HEK293 (cell line): ENCODE measurements at regions not wholly inside any gene's neighbourhood (a gene's known extent, or its start where the extent isn't known, plus 50 kb on each side); places are given as distances from the start of the nearest gene placed in this dataset.

ENCODE experiments used
- CTCF ChIA-PET: fragments of 350-600 bp; formaldehyde crosslinking; extraction: SDS; loops from one replicate; lab custom pipeline; 2021; ENCODE audit warnings: antibody characterized with exemption; lab: Yijun Ruan, JAX
- POLR2A ChIA-PET: fragments of 300-600 bp; formaldehyde crosslinking; extraction: SDS; loops from one replicate; lab custom pipeline; 2020; ENCODE audit warnings: antibody characterized with exemption, inconsistent platforms; lab: Yijun Ruan, JAX
- H3K27ac ChIP-seq: fragments of 200-500 bp; sonication (Bioruptor generic); 2 replicates; pipeline ENCODE4 v1.5.1; 2014; ENCODE audit warnings: low read depth, low read length, control low read depth, inconsistent platforms; ENCODE audit errors: extremely low read depth
- H3K36me3 ChIP-seq, 2 experiments: fragments of 200-500 bp in 1 of 2; sonication (Bioruptor generic) in 1 of 2; 1 replicate in 1 of 2; 2 replicates in 1 of 2; pipeline ENCODE4 v1.5.1; 2014 to 2017; ENCODE audit warnings: inconsistent platforms in 2 of 2, low read length in 2 of 2; ENCODE audit not compliant: control insufficient read depth in 2 of 2, insufficient read depth in 1 of 2
- H3K4me1 ChIP-seq: fragments of 200-500 bp; sonication (Bioruptor generic); 2 replicates; pipeline ENCODE4 v1.5.1; 2014; ENCODE audit warnings: mild to moderate bottlenecking, low read length, inconsistent platforms; ENCODE audit not compliant: control insufficient read depth, insufficient read depth
- H3K4me3 ChIP-seq: 2 replicates; pipeline ENCODE4 v1.5.1; 2011; ENCODE audit warnings: low read depth, mild to moderate bottlenecking, control low read depth, low read length, moderate library complexity
- H3K9me3 ChIP-seq: fragments of 200-500 bp; sonication (Bioruptor generic); 2 replicates; pipeline ENCODE4 v1.5.1; 2014; ENCODE audit warnings: low read depth, low read length, inconsistent platforms; ENCODE audit not compliant: control insufficient read depth, insufficient read depth
- GLIS2 ChIP-seq: fragments of 450-650 bp; formaldehyde crosslinking; IDR thresholded peaks from 2 replicates; pipeline ENCODE4 v1.5.1; 2016; ENCODE audit warnings: missing biosample characterization, missing genetic modification characterization
- HOXD13 ChIP-seq: sonication (generic); formaldehyde crosslinking; IDR thresholded peaks from 2 replicates; pipeline ENCODE4 v1.8.0; 2022; ENCODE audit warnings: missing genetic modification reagents, borderline replicate concordance
- KLF7 ChIP-seq: fragments of 450-650 bp; formaldehyde crosslinking; IDR thresholded peaks from 2 replicates; pipeline ENCODE4 v1.5.1; 2016; ENCODE audit warnings: missing biosample characterization, missing genetic modification characterization, borderline replicate concordance
- RBAK ChIP-seq: fragments of 450-650 bp; formaldehyde crosslinking; IDR thresholded peaks from 2 replicates; pipeline ENCODE4 v1.5.1; 2016; ENCODE audit warnings: missing biosample characterization, missing genetic modification characterization
- ZBTB20 ChIP-seq: fragments of 450-650 bp; formaldehyde crosslinking; IDR thresholded peaks from 2 replicates; pipeline ENCODE4 v1.5.1; 2016; ENCODE audit warnings: missing biosample characterization, missing genetic modification characterization
- ZNF184 ChIP-seq: fragments of 450-650 bp; IDR thresholded peaks from 2 replicates; pipeline ENCODE4 v1.5.1; 2018; ENCODE audit warnings: missing biosample characterization, mild to moderate bottlenecking, missing genetic modification characterization
- ZNF214 ChIP-seq: fragments of 450-650 bp; formaldehyde crosslinking; IDR thresholded peaks from 2 replicates; pipeline ENCODE4 v1.5.1; 2017; ENCODE audit warnings: missing biosample characterization, mild to moderate bottlenecking, missing genetic modification characterization, borderline replicate concordance
- ZNF24 ChIP-seq: fragments of 450-650 bp; formaldehyde crosslinking; IDR thresholded peaks from 2 replicates; pipeline ENCODE4 v1.5.1; 2016; ENCODE audit warnings: missing biosample characterization, missing genetic modification characterization
- ZNF394 ChIP-seq: fragments of 450-650 bp; formaldehyde crosslinking; IDR thresholded peaks from 2 replicates; pipeline ENCODE4 v1.5.1; 2016; ENCODE audit warnings: missing biosample characterization, missing genetic modification characterization, mild to moderate bottlenecking, moderate library complexity, borderline replicate concordance
- ZNF433 ChIP-seq: fragments of 450-650 bp; formaldehyde crosslinking; IDR thresholded peaks from 2 replicates; pipeline ENCODE4 v1.5.1; 2016; ENCODE audit warnings: missing biosample characterization, missing genetic modification characterization, low read depth
- ZNF473 ChIP-seq: fragments of 450-650 bp; formaldehyde crosslinking; IDR thresholded peaks from 2 replicates; pipeline ENCODE4 v1.5.1; 2017; ENCODE audit warnings: missing biosample characterization, missing genetic modification characterization
- ZNF596 ChIP-seq: fragments of 450-650 bp; IDR thresholded peaks from 2 replicates; pipeline ENCODE4 v1.5.0; 2018; ENCODE audit warnings: missing biosample characterization, mild to moderate bottlenecking, missing genetic modification characterization, moderate library complexity
- ZNF610 ChIP-seq: fragments of 450-650 bp; formaldehyde crosslinking; IDR thresholded peaks from 2 replicates; pipeline ENCODE4 v1.5.1; 2016; ENCODE audit warnings: missing biosample characterization, missing genetic modification characterization, borderline replicate concordance
- ZNF658 ChIP-seq: fragments of 450-650 bp; formaldehyde crosslinking; IDR thresholded peaks from 2 replicates; pipeline ENCODE4; 2016; ENCODE audit warnings: missing biosample characterization, missing genetic modification characterization
- ZNF677 ChIP-seq: fragments of 450-650 bp; IDR thresholded peaks from 2 replicates; pipeline ENCODE4 v1.5.0; 2018; ENCODE audit warnings: missing biosample characterization, mild to moderate bottlenecking, missing genetic modification characterization, moderate library complexity
- ZNF768 ChIP-seq: fragments of 450-650 bp; formaldehyde crosslinking; IDR thresholded peaks from 2 replicates; pipeline ENCODE4 v1.5.1; 2018; ENCODE audit warnings: missing biosample characterization, mild to moderate bottlenecking, missing genetic modification characterization
- ZSCAN18 ChIP-seq: fragments of 450-650 bp; formaldehyde crosslinking; IDR thresholded peaks from 2 replicates; pipeline ENCODE4 v1.5.1; 2016; ENCODE audit warnings: missing biosample characterization, missing genetic modification characterization
- TF ChIP-seq, protein P1 (sequence below): IDR thresholded peaks from 2 replicates; pipeline ENCODE4 v1.6.1; 2011; ENCODE audit warnings: mild to moderate bottlenecking, low read depth, low read length, borderline replicate concordance
- TF ChIP-seq, protein P2 (sequence below): fragments of 450-650 bp; formaldehyde crosslinking; IDR thresholded peaks from 2 replicates; pipeline ENCODE4 v1.5.1; 2016; ENCODE audit warnings: missing biosample characterization, missing genetic modification characterization, borderline replicate concordance
- TF ChIP-seq, protein P3 (sequence below): fragments of 450-650 bp; formaldehyde crosslinking; optimal IDR thresholded peaks from 2 replicates; pipeline ENCODE3; 2016; ENCODE audit warnings: missing biosample characterization, mild to moderate bottlenecking, missing genetic modification characterization
- TF ChIP-seq, protein P4 (sequence below): fragments of 450-650 bp; formaldehyde crosslinking; IDR thresholded peaks from 2 replicates; pipeline ENCODE4 v1.5.1; 2016; ENCODE audit warnings: missing biosample characterization, missing genetic modification characterization

GRCh38 chr7:26454180-26454579 lies 162.5 kb downstream of the SNX10 start:
- POLR2A ChIA-PET, result no interaction called here

DNA sequence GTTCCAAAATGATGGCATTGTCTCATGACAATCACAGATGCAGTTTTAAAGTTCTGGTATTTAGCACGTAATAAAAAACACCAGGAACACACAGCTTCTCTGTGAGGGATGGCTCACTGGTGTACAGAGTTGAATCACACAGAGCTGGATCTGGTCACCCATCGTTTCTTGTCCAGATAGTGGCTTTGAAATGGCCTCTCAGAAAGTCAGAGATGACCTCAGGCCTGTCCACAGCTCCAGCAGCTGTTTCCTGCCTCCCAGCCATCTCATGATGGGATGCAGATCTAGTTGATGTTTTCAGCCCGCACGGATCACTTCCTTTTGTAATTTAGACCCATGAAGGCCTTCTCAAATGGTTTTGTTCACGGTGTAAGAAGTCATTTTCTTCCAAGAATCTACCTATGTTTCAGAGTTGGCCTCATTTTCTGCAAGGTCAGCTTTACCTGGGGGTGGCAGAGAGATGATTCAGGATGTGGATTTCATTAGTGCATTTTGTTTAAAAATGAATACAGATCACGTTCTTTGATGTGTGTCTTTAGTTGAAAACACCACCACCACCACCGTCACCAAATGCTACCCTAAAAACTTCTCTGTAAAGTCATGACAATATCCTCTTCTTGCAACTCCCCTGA lies 166.2 kb downstream of the SNX10 start:
- Histone ChIP-seq H3K9me3 (no peaks in the 10 kb centered on the region), H3K4me3 (no peak overlapping the region), H3K36me3 (no peaks in the 10 kb centered on the region), H3K4me1 (no peaks in the 10 kb centered on the region), H3K27ac (no peak overlapping the region)
- POLR2A ChIA-PET, result no interaction called here
- no peak for TF ChIP-seq ZNF24 (tag by site-specific recombination)
- CTCF ChIA-PET, result no interaction called here

More at GRCh38 chr7:26454180-26454579, 162.5 kb downstream of the SNX10 start:
- no peak for TF ChIP-seq ZNF768 (tag by site-specific recombination)
- TF ChIP-seq, protein P1, sequence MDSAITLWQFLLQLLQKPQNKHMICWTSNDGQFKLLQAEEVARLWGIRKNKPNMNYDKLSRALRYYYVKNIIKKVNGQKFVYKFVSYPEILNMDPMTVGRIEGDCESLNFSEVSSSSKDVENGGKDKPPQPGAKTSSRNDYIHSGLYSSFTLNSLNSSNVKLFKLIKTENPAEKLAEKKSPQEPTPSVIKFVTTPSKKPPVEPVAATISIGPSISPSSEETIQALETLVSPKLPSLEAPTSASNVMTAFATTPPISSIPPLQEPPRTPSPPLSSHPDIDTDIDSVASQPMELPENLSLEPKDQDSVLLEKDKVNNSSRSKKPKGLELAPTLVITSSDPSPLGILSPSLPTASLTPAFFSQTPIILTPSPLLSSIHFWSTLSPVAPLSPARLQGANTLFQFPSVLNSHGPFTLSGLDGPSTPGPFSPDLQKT, result no peak
- no peak for TF ChIP-seq RBAK (tag by site-specific recombination)
- TF ChIP-seq KLF7 (tag by site-specific recombination), result no peak
- TF ChIP-seq ZNF184 (tag by site-specific recombination), result no peak
- Histone ChIP-seq H3K27ac (no peak overlapping the region), H3K9me3 (no peaks in the 10 kb centered on the region), H3K4me1 (peaks cover 7% of the 10 kb centered on the region; the same call in 1 of the 2 replicates), H3K36me3 (no peaks in the 10 kb centered on the region), H3K4me3 (no peak overlapping the region)
- CTCF ChIA-PET, result no interaction called here

DNA sequence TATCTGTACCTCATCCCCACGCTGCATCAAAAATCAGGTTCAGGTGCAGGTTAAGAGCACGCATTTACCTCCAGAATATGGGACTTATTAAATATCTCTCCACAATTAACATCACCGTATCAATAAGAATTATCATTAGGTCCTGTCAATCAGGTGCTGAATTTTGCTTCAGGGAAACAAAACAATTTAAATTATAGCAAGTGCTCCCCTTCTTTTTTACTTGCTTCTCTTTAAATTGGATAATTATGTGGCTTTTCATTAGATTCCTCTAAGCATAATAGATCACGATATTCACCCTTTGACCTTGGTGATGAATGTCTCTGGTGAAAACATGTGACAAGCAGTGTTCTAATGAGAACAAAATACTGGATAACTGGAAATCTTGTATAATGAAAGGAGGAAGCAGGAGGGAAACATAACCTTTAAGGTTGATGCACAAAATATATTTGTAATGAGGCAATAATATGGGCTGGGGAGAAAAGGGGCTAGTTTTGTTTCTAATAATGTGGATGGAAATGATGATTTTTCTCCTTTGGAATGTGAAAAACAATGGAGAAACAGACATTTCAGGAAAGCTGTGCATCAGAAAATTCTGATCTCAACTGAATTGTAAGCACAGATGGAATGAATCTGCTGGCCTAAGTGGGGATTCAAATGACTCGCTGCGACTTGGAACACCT lies 166.9 kb downstream of the SNX10 start:
- ChIA-PET POLR2A (no interaction called here), CTCF (no interaction called here)
- Histone ChIP-seq H3K4me3 (no peak overlapping the region), H3K4me1 (no peaks in the 10 kb centered on the region), H3K36me3 (no peaks in the 10 kb centered on the region), H3K9me3 (no peaks in the 10 kb centered on the region)
- TF ChIP-seq ZNF394 (tag by site-specific recombination) (no peak), ZNF473 (tag by site-specific recombination) (no peak), ZNF433 (tag by site-specific recombination) (no peak), ZBTB20 (no peak), ZNF214 (tag by site-specific recombination) (no peak), ZNF610 (no peak), ZSCAN18 (no peak), ZNF677 (no peak), ZNF658 (tag by site-specific recombination) (no peak), ZNF596 (tag by site-specific recombination) (no peak), HOXD13 (CRISPR knock-in tag) (no peak), GLIS2 (tag by site-specific recombination) (no peak)
- TF ChIP-seq, protein P2, sequence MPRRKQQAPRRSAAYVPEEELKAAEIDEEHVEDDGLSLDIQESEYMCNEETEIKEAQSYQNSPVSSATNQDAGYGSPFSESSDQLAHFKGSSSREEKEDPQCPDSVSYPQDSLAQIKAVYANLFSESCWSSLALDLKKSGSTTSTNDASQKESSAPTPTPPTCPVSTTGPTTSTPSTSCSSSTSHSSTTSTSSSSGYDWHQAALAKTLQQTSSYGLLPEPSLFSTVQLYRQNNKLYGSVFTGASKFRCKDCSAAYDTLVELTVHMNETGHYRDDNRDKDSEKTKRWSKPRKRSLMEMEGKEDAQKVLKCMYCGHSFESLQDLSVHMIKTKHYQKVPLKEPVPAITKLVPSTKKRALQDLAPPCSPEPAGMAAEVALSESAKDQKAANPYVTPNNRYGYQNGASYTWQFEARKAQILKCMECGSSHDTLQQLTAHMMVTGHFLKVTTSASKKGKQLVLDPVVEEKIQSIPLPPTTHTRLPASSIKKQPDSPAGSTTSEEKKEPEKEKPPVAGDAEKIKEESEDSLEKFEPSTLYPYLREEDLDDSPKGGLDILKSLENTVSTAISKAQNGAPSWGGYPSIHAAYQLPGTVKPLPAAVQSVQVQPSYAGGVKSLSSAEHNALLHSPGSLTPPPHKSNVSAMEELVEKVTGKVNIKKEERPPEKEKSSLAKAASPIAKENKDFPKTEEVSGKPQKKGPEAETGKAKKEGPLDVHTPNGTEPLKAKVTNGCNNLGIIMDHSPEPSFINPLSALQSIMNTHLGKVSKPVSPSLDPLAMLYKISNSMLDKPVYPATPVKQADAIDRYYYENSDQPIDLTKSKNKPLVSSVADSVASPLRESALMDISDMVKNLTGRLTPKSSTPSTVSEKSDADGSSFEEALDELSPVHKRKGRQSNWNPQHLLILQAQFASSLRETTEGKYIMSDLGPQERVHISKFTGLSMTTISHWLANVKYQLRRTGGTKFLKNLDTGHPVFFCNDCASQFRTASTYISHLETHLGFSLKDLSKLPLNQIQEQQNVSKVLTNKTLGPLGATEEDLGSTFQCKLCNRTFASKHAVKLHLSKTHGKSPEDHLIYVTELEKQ (tag by site-specific recombination), result no peak
- TF ChIP-seq, protein P3, sequence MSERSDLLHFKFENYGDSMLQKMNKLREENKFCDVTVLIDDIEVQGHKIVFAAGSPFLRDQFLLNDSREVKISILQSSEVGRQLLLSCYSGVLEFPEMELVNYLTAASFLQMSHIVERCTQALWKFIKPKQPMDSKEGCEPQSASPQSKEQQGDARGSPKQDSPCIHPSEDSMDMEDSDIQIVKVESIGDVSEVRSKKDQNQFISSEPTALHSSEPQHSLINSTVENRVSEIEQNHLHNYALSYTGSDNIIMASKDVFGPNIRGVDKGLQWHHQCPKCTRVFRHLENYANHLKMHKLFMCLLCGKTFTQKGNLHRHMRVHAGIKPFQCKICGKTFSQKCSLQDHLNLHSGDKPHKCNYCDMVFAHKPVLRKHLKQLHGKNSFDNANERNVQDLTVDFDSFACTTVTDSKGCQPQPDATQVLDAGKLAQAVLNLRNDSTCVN (tag by site-specific recombination), result no peak
- TF ChIP-seq, protein P4, sequence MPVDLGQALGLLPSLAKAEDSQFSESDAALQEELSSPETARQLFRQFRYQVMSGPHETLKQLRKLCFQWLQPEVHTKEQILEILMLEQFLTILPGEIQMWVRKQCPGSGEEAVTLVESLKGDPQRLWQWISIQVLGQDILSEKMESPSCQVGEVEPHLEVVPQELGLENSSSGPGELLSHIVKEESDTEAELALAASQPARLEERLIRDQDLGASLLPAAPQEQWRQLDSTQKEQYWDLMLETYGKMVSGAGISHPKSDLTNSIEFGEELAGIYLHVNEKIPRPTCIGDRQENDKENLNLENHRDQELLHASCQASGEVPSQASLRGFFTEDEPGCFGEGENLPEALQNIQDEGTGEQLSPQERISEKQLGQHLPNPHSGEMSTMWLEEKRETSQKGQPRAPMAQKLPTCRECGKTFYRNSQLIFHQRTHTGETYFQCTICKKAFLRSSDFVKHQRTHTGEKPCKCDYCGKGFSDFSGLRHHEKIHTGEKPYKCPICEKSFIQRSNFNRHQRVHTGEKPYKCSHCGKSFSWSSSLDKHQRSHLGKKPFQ (tag by site-specific recombination), result no peak
- TF ChIP-seq, all 188 proteins: peak for 0
- no peak overlapping the region for H3K27ac ChIP-seq
